Natural killer cell (primary cell): ENCODE measurements at regions not wholly inside any gene's neighbourhood (a gene's known extent, or its start where the extent isn't known, plus 50 kb on each side); places are given as distances from the start of the nearest gene placed in this dataset.

ENCODE experiments used
- ATAC-seq, 3 donors: fragments of 150-1000 bp in 2 of 3; fragments of 200-7000 bp in 1 of 3; cut with Tn5 transposase; 1 replicate in 1 of 3; 2 replicates in 2 of 3; pipeline ENCODE4 v1.10.0; 2021; ENCODE audit warnings: mild to moderate bottlenecking in 2 of 3, moderate library complexity in 2 of 3
- DNase-seq, 2 donors: peaks; one replicate each; pipeline versions ENCODE4 v3.0.0 to v3.0.0-alpha.2; 2013 to 2021; ENCODE audit warnings: mixed read lengths in 1 of 2
- H3K27ac ChIP-seq: one replicate; pipeline ENCODE4 v1.5.1; 2013; ENCODE audit warnings: mild to moderate bottlenecking, low read length
- H3K27me3 ChIP-seq: one replicate; pipeline ENCODE4 v1.6.1; 2013; ENCODE audit warnings: low read length; ENCODE audit not compliant: control insufficient read depth, insufficient read depth
- H3K36me3 ChIP-seq: one replicate; pipeline ENCODE4 v1.6.1; 2013; ENCODE audit warnings: low read length; ENCODE audit not compliant: control insufficient read depth, insufficient read depth
- H3K4me1 ChIP-seq: one replicate; pipeline ENCODE4 v1.6.1; 2013; ENCODE audit warnings: low read length; ENCODE audit not compliant: control insufficient read depth, insufficient read depth
- H3K4me3 ChIP-seq: one replicate; pipeline ENCODE4 v1.5.1; 2013; ENCODE audit warnings: low read length
- H3K9me3 ChIP-seq: one replicate; pipeline ENCODE4 v1.6.1; 2013; ENCODE audit warnings: low read length; ENCODE audit not compliant: control insufficient read depth, insufficient read depth
- H3K27ac Mint-ChIP-seq, 2 donors: one replicate each; pipeline ENCODE4 v1.8.0; 2022; ENCODE audit warnings: mild to moderate bottlenecking in 2 of 2, mixed read lengths in 2 of 2, moderate library complexity in 1 of 2
- H3K27me3 Mint-ChIP-seq, 2 donors: one replicate each; pipeline ENCODE4 v1.8.0; 2022; ENCODE audit warnings: low read depth in 2 of 2, mixed read lengths in 2 of 2
- H3K36me3 Mint-ChIP-seq: one replicate; pipeline ENCODE4 v1.8.0; 2022; ENCODE audit warnings: mixed read lengths
- H3K4me1 Mint-ChIP-seq, 2 donors: one replicate each; pipeline ENCODE4 v1.8.0; 2022; ENCODE audit warnings: mixed read lengths in 2 of 2
- H3K4me3 Mint-ChIP-seq: one replicate; pipeline ENCODE4 v1.8.0; 2022; ENCODE audit warnings: mild to moderate bottlenecking, moderate library complexity, mixed read lengths
- H3K9me3 Mint-ChIP-seq, 2 donors: one replicate each; pipeline ENCODE4 v1.8.0; 2022; ENCODE audit warnings: mixed read lengths in 2 of 2
- CTCF ChIP-seq: fragments of 200-600 bp; IDR thresholded peaks from one replicate; pipeline ENCODE4 v1.8.0; 2022; ENCODE audit warnings: antibody characterized with exemption
- WGBS: methylation state at CpG from one replicate; pipeline ENCODE4 v1.1.7; 2013; ENCODE audit warnings: missing lambda C conversion rate; ENCODE audit not compliant: insufficient coverage; 5-methylcytosine and 5-hydroxymethylcytosine counted together
- intact Hi-C: fragments of 100-400 bp; cut with micrococcal nuclease; formaldehyde crosslinking; loops from one replicate; pipeline ENCODE4 v1.14.2; 2022

DNA sequence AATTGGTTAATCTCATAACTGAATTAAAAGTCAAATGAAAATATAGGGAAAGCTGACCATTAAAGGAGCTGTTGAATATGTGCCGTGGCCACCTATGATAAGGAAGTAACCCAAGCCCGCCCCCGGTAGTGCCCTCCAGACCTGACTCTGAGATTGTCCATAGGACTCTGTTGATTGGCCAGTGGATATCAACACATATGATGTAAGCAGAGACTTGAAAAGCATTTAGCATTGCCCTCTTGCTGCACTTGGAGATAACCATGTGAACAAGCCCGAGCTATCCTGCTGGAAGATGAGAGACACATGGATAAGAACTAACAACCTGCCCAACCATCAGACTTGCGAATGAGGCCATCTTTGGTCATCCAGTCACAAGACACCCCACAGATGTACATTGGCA lies 83.2 kb downstream of the LINC00237 start:
- H3K27ac Mint-ChIP-seq, result no peak overlapping the region
- H3K4me1 Mint-ChIP-seq, result no peaks in the 10 kb centered on the region
- peaks cover 20 to 35% of the 10 kb centered on the region in 2 donors for H3K27me3 Mint-ChIP-seq
- DNase-seq (no peak), ATAC-seq (no peak)
- H3K9me3 ChIP-seq, result no peaks in the 10 kb centered on the region
- no peaks in the 10 kb centered on the region for H3K4me1 ChIP-seq
- H3K27me3 ChIP-seq, result peaks cover 4% of the 10 kb centered on the region
- WGBS, result 80% methylated on average over 5 of the region's 5 CpGs
- H3K4me3 Mint-ChIP-seq, result no peak overlapping the region
- H3K4me3 ChIP-seq, result no peak overlapping the region
- H3K36me3 ChIP-seq, result no peaks in the 10 kb centered on the region
- no peaks in the 10 kb centered on the region for H3K36me3 Mint-ChIP-seq
- intact Hi-C loops, result no loop called here
- TF ChIP-seq CTCF, result no peak
- no peak overlapping the region for H3K27ac ChIP-seq
- no peaks in the 10 kb centered on the region for H3K9me3 Mint-ChIP-seq

DNA sequence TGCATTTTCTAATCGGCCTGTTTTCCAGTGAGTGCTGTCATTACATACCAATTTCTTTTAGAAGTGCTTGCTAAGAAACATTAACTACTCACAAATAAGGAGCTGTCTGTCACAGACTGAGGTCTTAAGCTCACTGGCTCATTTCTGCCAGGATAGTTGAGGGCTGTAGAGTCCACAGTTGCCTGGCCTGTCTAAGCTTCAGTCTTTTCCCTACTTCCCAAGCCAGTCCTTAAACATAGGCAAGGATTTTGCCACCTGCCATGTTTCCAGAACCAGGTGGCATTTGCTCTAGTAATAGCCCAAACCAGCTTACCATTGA lies 84.7 kb downstream of the LINC00237 start:
- WGBS, result 75% methylated on average over 1 of the region's 1 CpG
- no peaks in the 10 kb centered on the region for H3K9me3 Mint-ChIP-seq

DNA sequence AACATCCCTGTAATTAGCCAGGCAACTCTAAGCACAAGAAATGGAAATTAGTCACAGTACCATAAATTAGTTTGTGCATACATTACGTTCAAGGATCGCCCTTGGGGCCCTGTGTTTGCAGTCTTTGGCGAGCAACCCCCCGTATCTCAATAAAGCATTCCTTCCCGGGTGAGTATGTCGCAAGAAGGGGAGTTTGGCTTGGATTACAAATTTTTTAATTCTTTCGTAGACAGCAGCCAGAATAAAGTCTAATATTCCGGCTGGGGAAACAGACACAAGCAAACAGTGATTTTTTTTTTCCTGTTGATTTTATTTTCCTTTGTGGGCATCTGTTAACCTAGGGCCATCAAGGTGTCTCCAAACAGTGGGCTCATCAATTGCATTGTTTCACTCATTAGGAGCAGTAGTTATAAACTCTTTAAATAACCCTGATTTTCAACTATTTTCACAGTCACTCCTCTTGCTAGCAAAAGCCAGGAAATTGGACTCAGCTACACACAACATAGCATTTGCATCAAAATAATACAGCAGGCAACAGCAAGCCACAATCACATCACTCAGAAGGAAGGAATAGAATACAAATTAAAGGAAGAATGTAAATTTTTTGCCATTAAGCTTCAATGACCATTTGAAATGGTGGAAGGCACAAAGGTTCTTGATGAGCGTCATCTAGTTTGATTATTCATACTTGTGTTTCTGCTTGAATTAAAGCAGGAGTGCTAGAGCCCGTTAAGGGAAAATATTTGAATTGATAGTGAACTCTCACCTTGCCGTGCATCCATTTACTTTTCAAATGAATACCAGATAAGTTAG lies 85.3 kb downstream of the LINC00237 start:
- WGBS, result 54% methylated on average over 11 of the region's 11 CpGs
- ATAC-seq, result no peak
- Mint-ChIP-seq H3K4me3 (no peak overlapping the region), H3K27me3 (peaks cover 28 to 43% of the 10 kb centered on the region in 2 donors), H3K36me3 (no peaks in the 10 kb centered on the region), H3K27ac (no peak overlapping the region), H3K4me1 (no peaks in the 10 kb centered on the region), H3K9me3 (no peaks in the 10 kb centered on the region)
- no peaks in the 10 kb centered on the region for H3K4me1 ChIP-seq
- H3K27ac ChIP-seq, result no peak overlapping the region
- H3K9me3 ChIP-seq, result no peaks in the 10 kb centered on the region
- no peak for DNase-seq
- H3K27me3 ChIP-seq, result peaks cover 4% of the 10 kb centered on the region
- TF ChIP-seq CTCF, result no peak
- intact Hi-C loops, result no loop called here
- H3K36me3 ChIP-seq, result no peaks in the 10 kb centered on the region
- no peak overlapping the region for H3K4me3 ChIP-seq

More for the DNA sequence above, 84.7 kb downstream of the LINC00237 start:
- intact Hi-C loops, result no loop called here
- no peak for TF ChIP-seq CTCF
- Mint-ChIP-seq H3K4me3 (no peak overlapping the region), H3K36me3 (no peaks in the 10 kb centered on the region), H3K27me3 (peaks cover 24 to 43% of the 10 kb centered on the region in 2 donors), H3K27ac (no peak overlapping the region), H3K4me1 (no peaks in the 10 kb centered on the region)
- H3K27ac ChIP-seq, result no peak overlapping the region
- ATAC-seq (no peak), DNase-seq (no peak)
- no peak overlapping the region for H3K4me3 ChIP-seq
- no peaks in the 10 kb centered on the region for H3K36me3 ChIP-seq
- H3K9me3 ChIP-seq, result no peaks in the 10 kb centered on the region
- H3K27me3 ChIP-seq, result peaks cover 4% of the 10 kb centered on the region
- no peaks in the 10 kb centered on the region for H3K4me1 ChIP-seq
